Inflammatory macrophage treated with lipopolysaccharide for 1 hour (primary cell): ENCODE measurements at regions not wholly inside any gene's neighbourhood (a gene's known extent, or its start where the extent isn't known, plus 50 kb on each side); places are given as distances from the start of the nearest gene placed in this dataset.

Experiments used
- DNase-seq, 2 donors: peaks; one replicate each; pipeline ENCODE4 v3.0.0-alpha.2; 2020 to 2022

DNA sequence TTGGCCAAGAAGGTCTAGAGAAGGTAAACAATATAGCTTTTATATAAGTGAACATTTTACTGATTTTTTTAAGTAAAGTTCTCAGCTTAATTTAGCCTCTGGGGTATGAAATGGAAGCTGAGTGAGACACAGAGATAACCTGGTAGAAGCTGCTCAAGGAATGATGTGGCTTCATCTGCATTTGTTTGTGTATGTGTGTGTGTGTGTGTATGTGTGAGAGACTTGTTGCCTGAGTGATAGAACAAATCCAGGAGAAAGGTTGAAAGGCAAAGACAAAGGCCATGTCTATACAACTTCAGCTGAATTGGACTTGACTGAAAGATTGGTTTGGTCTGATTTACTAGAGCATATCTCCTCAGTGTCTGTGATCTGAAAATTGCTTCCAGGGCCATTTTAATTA is 63.6 kb downstream of the PCDH7 start:
- DNase-seq = no peak

DNA sequence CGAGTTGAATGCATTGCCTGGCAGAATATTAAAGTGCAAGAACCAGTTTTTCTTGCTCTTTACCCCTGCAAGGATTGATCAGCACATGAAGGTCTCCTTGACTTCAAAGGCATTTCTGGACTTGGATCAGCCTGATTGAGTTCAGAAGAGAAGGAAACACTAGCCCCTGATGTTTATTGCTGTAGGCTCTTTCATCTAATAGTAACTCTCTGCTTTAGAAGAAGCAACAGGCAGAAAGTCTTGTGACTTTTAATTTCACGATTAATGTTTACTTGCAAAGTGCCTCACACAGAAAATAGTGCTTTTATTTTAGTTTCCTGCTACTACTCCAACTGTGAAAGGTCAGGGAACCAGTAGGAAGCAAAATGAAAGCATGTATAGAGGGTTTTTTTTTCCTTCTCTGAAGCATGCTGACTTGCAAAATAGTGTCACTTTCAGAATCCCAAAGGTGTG is 69.1 kb downstream of the PCDH7 start:
- no peak for DNase-seq

DNA sequence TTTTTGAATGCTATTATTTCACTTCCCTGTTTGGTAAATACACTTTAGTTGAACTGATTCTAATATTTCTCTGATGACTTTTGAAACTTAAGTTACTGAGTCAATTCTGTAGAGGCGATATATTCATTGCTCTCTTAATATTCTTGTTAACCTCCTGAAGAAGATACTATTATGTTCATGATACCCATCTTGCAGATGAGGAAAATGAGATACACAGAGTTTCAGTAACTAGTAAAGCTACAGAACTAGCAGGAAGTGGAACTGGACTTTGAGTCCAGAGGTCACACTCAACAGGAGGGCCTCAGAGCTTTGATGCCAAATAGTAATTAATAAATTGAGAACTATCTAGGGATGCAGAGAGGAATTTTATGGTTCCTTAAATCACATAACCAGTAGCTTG is 70.0 kb downstream of the PCDH7 start:
- no peak for DNase-seq

DNA sequence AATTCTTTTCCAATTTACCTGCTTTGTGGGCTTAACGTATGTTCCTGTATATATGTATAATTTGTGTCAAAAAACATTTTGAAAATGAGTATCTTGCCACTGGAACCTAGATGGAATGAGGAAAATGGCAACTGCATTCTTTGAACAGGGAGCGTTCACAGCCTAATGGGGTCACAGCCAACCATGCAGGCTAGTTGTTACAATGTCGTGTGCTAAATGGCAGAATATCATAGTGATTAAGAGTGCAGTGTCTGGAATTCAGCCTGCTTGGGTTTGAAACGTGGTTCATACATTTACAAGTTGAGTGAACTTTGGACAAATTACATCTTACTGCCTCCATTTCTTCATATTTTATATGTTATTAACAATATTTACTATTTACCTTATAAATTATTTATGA is 70.8 kb downstream of the PCDH7 start:
- DNase-seq = no peak

DNA sequence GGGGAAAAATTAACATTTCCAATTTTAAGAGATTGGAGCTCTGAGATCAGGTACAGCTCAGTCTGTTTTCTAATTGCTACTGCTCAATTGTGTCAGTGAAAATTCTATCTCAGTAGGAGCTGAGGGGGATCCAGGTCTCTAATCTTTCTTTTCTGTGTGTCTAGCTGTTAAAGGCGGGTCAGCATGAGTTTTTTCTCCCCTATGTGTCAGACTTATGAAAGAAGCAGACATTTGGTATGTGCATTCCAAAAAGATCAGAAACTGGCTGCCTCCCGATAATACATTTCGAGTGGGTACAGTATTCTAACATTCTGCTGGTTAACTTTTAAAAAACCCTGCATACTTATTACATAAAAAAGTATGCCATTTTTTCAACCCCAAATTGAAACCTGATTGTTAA is 72.4 kb downstream of the PCDH7 start:
- no peak for DNase-seq

DNA sequence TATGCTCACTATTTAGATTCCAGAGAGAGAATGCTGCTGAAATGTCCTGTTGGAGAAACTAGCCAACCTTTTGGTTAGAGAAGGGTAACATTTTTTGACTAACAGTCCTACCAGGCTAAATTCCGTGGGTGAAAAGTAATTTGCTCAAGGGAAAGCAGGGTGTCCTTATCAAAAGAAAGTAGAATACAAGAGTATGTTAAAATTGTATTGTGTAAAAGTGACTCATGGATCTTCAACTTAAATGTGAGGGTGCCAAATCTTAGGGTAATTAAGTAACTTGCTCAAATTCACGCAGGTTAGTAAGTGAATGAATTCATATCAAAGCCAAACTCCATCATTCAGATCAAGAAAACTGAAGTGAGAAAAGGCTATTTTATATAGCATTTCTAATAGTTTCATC is 81.7 kb downstream of the PCDH7 start:
- DNase-seq = no peak

DNA sequence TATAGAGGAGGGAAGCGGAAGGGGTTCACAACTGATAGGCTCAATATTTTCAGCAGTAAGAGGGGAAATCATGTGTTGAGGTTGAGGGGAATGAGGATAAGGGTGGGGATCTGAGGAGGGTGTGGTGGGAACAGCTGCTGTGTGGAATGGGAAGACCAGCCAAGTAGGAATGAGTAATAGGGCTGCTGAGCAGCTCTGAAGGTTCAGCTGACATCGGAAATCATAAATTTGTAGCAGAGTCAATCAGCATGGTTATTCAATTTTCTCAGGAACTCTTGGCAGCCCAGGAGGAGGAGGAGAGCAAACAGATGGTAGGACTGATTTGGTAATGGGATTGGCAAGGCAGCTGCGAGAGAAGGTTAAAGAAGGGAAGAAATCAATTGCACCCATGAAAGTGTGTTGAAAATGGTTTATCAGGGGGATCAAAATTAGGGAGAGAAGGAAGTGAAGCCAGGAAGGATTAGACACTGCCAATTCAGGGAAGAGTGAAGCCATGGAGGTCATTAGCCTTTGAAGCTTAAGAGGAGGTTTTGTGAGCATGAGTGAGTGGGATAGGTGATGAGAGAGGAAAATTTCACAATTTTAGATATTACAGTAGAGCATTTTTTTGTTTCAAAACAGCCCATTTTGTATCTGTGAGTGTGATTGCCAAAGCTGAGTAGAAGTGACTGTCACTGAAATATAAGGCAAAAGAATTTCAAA is 82.6 kb downstream of the PCDH7 start:
- DNase-seq = no peak

DNA sequence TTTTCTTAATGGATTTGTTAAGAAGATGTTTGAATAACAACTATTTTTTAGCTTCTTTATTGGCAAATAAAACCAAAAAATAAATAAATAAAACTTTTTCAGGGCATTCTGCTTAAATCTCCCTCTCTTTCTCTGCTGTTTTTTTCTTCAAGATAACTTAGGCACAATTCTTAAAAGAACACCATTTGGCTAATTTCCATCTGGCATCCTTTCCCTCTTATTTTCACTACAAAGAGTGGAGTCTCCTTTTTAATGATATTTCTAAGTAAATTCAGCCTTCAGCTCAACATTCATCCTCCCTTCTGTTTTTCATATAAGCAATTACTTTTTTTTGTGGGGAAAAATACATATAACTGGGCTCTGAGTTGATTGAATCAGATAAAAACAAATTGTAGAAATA is 88.1 kb downstream of the PCDH7 start:
- no peak for DNase-seq

DNA sequence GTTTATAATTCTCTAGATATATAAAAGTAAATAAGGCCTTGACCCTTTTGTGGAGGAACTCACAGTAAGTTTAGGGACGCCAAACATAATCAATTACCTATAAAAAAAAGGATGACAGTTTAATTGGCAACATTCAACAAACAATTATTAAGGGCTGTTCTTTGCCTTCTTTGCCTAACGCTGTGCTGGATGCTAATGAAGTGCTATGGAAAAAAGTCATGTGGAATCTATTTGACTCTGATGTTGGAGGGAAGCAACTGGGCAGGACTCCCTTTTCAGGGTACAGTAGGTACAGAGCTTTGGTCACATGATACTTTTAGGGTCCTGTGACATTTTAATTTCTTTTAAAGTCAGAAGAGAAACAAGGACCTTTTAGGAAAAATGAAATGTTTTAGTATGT is 91.1 kb downstream of the PCDH7 start:
- DNase-seq = no peak

DNA sequence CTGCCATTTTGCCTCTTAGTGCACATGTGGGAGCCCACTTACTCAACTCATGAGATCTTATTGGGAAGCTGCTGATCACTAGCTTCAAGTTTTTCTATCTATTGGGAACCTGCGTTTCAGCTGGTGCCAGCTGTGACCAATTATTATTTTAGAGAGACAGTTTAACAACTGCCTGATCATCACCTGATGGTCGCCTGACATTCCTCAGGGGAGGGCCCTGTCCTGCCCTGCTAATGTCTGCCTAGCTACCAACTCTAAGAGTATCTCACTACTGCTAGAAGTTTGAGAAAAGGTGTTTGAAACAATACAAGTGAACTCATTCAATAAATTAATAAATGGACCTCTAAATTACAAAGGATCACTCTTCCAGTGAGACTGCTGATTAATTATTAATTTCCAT is 95.5 kb downstream of the PCDH7 start:
- DNase-seq = no peak

DNA sequence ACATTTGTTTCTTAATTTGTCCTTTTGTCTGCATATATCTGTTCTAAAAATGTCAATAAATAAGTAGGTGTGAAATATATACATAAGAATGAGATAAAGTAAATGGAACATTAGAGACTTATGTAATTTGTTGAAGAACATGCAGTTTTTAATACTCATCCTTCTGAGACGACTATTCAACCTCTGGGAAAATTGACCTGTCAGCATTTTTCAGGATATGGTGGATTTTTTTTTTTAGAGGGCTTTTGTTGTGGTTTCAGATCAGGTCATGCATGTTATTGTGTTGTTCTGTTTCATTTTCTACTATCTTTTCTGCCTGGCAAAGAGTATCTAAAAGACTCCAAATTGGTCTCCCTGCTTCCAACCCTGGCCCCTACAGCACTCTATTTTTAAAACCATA is 97.3 kb downstream of the PCDH7 start:
- no peak for DNase-seq

DNA sequence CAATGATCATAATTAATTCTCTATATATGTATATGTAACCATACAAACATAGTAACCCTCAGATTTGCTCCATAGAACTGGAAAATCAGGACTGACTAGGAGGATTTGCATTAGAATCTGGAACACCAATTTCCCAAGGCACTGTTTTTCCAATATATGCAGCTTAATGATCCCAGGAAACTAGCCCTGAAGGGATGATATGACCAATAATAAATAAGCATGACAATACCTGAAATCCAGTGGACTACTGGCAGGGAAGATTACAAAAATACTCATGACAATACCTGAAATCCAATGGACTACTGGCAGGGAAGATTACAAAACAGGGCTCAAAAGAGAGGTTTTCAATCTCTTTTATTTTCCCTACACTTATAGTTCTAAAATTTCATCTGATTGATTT is 98.4 kb downstream of the PCDH7 start:
- DNase-seq = no peak

DNA sequence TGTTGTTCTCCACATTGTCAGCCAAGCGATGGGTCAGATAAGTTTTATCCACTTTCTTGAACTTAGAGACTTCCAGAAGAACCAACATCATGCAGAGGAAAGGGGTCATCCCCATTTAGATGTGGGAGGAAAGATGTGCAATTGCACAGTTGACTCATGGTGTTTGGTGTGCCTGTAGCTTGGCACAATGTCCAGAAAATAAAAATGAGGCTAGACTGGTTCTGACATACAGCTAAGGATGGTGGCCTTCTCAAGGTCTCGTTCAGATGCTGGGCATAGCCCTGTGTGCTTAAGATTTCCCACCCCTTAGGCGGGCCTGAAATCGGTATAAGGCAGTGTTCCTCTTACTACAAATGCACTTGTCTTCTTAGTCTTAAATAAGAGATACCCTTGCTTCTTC is 101.1 kb downstream of the PCDH7 start:
- no peak for DNase-seq

DNA sequence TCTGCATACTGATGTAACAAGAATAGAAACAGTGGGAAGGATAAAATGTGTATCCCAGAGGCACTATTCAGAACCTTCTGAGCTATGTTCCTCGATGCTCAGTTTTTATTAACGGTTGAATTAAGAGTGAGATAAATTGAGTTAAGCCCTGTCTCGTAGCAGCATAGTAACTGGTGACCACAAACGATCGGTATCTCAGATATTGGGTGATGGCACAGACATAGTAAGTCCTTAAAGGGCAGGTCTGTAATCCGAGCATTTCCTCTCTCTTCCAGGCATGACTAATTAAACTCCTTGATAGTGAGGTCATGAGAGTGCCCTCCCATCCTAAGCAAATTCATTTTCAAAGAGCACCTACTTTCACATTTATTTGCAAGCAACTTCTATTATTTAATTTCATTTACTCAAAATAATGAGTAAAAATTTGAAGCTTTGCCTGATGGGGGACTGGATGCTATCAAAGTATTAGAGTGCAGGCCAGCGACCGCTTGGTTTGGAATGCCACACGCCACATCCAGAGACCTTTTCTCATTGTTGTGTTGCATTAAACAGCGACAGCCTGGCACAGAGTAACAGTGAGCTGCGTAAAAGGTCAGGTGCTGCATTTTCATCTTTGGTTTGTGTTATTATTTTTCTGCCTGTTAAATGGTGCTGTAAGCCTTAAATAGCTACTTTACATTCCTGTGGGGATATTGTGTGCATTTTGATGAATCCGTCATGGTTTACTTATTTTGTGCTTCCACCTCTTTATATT is 101.9 kb downstream of the PCDH7 start:
- DNase-seq = no peak

DNA sequence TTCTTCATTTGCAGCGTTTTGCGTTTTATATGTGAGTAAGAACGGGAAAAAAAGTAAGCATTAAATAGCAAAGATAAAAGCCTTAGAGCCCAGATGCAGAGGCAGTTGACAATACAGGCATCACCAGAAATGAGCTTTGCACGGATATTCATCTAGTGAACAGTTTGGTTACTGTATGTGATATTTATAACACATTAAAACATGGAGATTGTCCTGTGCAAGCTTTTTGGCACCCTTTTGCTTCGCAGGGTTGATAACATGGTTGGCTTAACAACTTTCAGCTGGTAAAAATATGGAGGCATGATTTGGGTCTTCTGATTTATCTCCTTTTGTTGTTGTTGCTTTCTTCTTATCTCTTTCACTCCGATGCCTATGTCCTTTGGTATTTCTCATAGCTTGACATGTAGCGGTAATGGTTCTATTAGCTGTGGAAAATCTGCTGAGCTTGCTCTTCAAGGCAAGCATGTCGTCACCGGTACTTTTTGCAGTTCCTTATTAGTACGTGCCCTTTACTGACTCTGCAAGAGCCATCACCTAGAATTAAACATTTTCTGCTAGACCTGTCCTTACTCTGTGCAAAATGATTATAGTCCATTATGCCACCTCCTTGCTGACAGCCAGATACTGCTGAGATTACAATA is 102.9 kb downstream of the PCDH7 start:
- no peak for DNase-seq

DNA sequence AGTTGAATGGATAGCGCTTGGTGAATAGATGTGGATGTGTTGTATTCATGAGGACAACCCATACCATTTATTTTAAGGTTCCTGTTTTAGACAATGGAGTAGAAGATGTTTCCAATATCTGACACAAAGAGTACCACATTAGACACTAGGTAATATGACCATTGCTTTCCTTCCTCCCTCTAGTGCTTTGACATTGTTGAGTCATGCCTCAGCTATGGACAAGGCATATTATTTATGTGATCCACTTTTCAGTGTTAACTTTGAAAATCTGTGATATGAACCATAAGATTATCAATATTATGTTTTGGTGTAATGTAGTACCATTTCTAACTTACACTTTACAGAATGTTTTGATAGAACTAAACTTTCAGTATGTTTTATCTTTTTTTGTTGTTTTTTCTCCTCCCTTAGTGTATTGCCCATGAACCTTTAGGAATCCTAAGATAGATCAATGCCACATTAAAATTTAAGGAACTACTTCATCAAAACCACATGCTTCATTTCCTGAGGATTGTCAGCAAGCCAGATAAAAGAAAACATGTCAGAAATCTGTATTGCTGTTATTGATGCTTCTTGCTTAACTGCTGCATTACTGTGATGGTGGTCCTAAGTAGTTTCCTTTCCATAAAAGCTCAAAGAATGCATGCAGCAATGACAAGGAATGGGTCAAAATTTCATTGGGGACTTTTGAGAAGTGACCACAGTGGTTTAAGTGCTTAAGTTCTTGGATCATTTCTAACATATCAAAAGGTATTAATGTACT is 105.0 kb downstream of the PCDH7 start:
- no peak for DNase-seq

DNA sequence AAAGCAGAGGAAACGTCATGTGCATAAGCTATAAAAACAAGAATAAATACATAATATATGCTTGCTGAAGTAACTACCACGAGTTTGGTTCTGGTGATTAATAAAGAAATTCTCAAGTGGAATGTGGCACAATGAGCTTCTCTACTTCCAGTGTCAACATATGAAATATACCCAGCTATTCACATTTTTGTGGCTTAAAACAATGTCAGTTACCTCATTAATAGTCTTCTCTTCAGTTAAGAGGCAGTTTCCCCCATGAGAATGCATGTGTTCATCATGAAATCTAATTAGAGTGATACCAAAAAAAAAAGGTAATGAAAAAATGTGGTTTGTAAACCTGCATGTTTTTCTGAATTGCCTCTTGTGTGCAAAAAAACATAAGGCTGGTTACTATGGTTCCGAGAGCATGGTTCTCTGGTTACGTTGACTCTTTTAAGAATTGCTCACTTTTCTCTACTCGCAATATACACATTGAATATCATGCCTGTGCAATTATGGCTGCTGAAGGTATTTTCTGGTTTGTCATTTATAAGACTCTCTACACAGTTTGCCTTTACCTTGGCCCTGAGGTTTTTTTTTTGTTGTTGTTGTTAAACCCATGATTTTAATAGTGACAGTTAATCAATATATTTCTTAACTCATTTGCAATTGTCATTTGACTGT is 108.2 kb downstream of the PCDH7 start:
- no peak for DNase-seq

DNA sequence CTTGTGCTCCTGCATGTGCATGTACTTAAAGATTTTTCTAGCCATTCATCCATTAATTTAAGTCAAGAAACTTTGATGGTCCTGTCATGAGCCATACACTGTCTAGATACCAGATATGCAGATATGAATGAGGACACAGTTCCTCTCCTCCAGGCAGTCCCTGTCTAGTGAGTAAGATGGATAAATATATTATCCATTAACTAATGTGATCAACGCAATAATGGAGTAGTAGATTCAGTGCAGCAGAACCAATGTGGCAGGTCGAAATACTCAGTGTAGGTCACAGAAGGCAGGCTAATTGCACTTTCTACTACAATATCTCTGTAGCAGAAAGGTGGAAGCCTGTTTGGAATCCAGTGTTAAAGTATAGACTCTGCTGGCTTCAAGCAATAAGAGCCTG is 112.5 kb downstream of the PCDH7 start:
- DNase-seq = no peak

DNA sequence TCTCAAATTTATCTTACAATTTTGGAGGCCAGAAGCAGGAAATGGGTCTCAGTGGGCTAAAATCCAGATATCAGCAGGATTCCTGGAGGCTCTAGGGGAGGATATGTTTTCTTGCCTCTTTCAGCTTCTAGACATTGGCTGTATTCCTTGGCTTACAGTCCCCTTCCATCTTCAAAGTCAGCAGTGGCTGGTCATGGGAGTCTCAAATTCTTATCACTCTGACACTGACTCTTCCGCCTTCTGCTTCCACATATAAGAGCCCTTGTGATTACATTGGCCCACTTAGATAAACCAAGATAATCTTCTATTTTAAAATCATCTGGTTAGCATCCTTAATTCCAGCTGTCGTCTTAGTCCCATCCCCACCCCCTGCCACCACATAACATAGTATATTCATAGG is 113.0 kb downstream of the PCDH7 start:
- DNase-seq = no peak

DNA sequence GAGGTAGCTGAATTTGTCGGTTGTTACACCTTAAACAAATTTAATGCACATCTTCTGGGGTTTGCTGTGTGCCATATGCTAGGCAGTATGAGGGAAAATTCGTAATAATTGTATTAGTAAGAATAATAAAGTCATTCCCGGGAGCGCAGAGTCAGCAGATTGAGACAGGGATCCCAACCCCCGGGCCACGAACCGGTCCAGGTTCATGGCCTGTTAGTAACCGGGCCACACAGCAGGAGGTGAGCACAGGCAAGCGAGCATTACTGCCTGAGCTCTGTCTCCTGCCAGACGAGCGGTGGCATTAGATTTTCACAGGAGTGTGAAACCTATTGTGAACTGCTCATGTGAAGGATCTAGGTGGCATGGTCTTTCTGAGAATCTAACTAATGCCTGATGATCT is 114.9 kb downstream of the PCDH7 start:
- DNase-seq = no peak

DNA sequence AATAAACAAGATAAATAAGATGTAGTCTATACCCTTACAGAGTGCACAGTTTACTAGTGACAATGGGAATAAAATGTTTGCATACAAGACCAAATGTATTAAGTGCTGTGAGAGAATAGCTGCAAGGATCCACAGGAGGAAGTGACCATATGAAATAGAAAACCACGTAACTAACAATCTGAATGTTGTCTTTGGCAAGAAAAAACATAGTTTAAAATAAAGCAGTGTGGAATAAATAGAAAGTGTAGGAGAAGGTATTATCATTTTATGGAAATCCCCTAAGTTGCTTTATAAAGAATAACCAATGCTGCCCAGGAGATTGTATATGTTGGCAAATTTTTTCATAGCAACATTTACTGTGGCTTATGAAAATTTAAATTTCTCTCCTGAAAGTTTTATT is 116.1 kb downstream of the PCDH7 start:
- DNase-seq = no peak

DNA sequence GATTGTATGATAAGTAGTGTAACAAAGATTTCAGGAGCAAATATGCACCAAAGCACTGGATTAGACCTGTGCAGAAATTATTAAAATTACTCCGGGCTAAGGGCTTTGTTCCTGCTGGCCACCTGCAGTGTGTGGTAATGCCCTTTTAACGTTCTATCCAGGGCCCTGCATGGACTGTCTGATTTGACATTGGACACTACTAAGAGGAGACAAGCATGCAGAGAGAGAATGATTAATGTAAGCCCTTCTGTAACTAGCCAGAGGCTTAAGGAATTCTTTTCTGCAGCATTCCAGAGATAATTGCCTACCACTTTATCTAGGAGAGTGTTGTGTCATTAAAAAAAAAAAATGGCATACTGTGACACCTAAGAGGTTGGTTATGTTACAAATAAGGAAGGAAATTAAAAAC is 117.0 kb downstream of the PCDH7 start:
- DNase-seq = no peak

DNA sequence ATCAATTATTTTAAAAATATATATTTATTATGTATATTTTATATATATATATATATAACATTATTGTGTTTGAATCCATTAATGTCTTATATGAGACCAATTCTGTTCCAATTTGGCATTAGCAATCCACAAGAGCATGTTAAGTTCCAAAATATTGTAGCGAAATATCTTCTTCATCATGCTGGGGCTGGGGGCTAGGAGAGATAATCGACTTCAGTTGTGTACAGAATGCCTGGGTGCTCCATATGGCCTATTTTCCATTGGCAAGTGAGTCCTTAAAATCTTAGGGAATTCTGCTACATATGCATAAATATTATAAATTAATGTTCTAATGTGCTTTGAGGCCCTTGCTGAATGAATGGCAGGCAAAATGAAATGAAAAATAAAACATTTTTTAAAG is 117.7 kb downstream of the PCDH7 start:
- DNase-seq = no peak
